ENCODE measurements at regions not wholly inside any gene's neighbourhood (a gene's known extent, or its start where the extent isn't known, plus 50 kb on each side); places are given as distances from the start of the nearest gene placed in this dataset.

DNA sequence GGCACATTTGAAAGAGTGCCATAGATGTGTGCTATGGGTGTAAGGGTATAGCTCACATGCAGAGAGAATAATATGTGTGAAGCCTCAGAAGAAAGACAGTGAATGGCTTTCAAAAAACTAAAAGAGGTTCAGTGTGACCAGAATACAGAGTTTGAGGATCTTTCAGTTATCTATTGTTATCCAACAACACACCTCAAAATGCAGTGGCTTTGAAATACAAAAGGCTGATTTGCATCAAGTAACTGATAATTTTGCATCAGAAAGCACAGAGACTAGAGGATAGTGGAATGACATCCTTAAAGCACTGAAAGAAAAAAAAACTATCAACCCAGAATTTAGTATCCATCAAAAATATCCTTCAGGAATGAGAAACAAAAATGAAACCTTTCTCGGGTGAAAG is 131.6 kb upstream of the IGF1 start:
- TF ChIP-seq SUZ12 (IDR thresholded peaks at IDR 0.05) (no peak), ZNF384 (IDR thresholded peaks at IDR 0.05) (no peak), CTBP1 (IDR thresholded peaks at IDR 0.05; ENCODE audit: borderline replicate concordance) (no peak), FOXK2 (IDR thresholded peaks at IDR 0.05) (no peak), BHLHE40 (IDR thresholded peaks at IDR 0.05; ENCODE audit: borderline replicate concordance) (no peak), SP1 (IDR thresholded peaks at IDR 0.05) (no peak)
